ENCODE measurements at regions not wholly inside any gene's neighbourhood (a gene's known extent, or its start where the extent isn't known, plus 50 kb on each side); places are given as distances from the start of the nearest gene placed in this dataset.

DNA sequence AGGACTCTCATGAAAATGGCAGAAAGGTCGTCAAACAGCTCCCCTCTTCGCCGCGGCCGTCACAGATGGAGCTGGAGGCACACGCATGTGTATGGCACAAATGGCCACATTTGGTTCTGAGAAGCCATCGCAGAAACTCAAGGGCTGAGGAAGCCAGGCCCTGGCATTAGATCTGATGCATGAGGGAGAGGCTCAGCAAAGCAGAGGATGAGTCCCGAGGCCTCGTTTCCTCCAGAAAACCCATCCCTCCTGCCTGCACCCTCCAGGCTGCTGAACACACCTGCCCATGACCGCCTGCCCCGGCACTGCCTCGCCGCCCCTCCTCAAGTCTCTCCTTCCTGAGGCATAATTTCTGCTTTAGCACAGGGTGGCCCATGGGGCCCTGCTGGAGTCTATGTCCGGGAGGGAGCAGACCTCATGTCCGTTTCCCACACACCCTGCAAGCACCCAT, 240.3 kb downstream of the DLL1 start:
- H3K79me2 ChIP-seq (ENCODE audit: control insufficient read depth, insufficient read depth, low read length), result no peaks in the 10 kb centered on the region
- CTCF ChIA-PET, result no interaction called here
- H4K20me1 ChIP-seq (replicated peaks; ENCODE audit: control insufficient read depth, extremely low read depth, insufficient read depth, low read length), result no peaks in the 10 kb centered on the region
- H3K4me3 ChIP-seq (replicated peaks in 1 of 3; ENCODE audit: insufficient read depth in 1 of 3, low read depth in 1 of 3, low read length in 3 of 3), result no peak overlapping the region
- POLR2A ChIA-PET, result no interaction called here
- no peaks in the 10 kb centered on the region for H3K36me3 ChIP-seq (ENCODE audit: control insufficient read depth in 2 of 2, extremely low read depth in 1 of 2, insufficient read depth in 2 of 2, low read length in 2 of 2)
- intact Hi-C loops (cut with micrococcal nuclease) (no loop called here), dilution Hi-C loops (cut with MboI; ENCODE audit: extremely low pct_ligation_motif_present, low sequenced_read_pairs) (no loop called here)
- no peak overlapping the region for H3K9ac ChIP-seq (replicated peaks; ENCODE audit: extremely low read depth, insufficient read depth, low read length)
- FAIRE-seq, result no peak
- H3K4me2 ChIP-seq (ENCODE audit: insufficient read depth, low read length), result no peak overlapping the region
- DNase-seq (ENCODE audit: low read depth, low spot score), result no peak
- H3K9me1 ChIP-seq (replicated peaks; ENCODE audit: control insufficient read depth, extremely low read depth, insufficient read depth, low read length), result no peaks in the 10 kb centered on the region
- no peak overlapping the region for H3K27ac ChIP-seq (ENCODE audit: insufficient read depth, low read depth, low read length)
- no peak overlapping the region for H2AFZ ChIP-seq (ENCODE audit: low read depth, low read length)
- BruUV-seq (replicated peaks), result no TSS peak
- H3K4me1 ChIP-seq (ENCODE audit: control insufficient read depth, extremely low read depth, insufficient read depth, low read length), result no peaks in the 10 kb centered on the region
- TF ChIP-seq MYC (IDR thresholded peaks at IDR 0.05; ENCODE audit: low read depth, low read length) (no peak), POLR2AphosphoS5 (IDR thresholded peaks at IDR 0.05; ENCODE audit: insufficient read depth, low read depth, low read length) (no peak), GATA2 (IDR thresholded peaks at IDR 0.05; ENCODE audit: insufficient read depth, insufficient read length, low read depth, low read length) (no peak), POLR2A (IDR thresholded peaks at IDR 0.05; ENCODE audit: low read depth, low read length) (no peak), EZH2 (IDR thresholded peaks at IDR 0.05; ENCODE audit: borderline replicate concordance, low read depth, low read length, severe bottlenecking) (no peak), JUN (IDR thresholded peaks at IDR 0.05; ENCODE audit: borderline replicate concordance, insufficient read depth, insufficient read length, low read depth) (no peak), FOS (IDR thresholded peaks at IDR 0.05; ENCODE audit: borderline replicate concordance, insufficient read depth, low read length) (no peak)
- TF ChIP-seq, protein P1, sequence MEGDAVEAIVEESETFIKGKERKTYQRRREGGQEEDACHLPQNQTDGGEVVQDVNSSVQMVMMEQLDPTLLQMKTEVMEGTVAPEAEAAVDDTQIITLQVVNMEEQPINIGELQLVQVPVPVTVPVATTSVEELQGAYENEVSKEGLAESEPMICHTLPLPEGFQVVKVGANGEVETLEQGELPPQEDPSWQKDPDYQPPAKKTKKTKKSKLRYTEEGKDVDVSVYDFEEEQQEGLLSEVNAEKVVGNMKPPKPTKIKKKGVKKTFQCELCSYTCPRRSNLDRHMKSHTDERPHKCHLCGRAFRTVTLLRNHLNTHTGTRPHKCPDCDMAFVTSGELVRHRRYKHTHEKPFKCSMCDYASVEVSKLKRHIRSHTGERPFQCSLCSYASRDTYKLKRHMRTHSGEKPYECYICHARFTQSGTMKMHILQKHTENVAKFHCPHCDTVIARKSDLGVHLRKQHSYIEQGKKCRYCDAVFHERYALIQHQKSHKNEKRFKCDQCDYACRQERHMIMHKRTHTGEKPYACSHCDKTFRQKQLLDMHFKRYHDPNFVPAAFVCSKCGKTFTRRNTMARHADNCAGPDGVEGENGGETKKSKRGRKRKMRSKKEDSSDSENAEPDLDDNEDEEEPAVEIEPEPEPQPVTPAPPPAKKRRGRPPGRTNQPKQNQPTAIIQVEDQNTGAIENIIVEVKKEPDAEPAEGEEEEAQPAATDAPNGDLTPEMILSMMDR (IDR thresholded peaks at IDR 0.05; ENCODE audit: extremely low read depth in 1 of 2, insufficient read depth in 1 of 2, low read depth in 1 of 2, low read length in 2 of 2), result no peak
- TF ChIP-seq, protein P2, sequence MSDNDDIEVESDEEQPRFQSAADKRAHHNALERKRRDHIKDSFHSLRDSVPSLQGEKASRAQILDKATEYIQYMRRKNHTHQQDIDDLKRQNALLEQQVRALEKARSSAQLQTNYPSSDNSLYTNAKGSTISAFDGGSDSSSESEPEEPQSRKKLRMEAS (IDR thresholded peaks at IDR 0.05; ENCODE audit: insufficient read depth, insufficient read length), result no peak
- H3K9me3 ChIP-seq (replicated peaks; ENCODE audit: control insufficient read depth, insufficient read depth, low read length), result no peaks in the 10 kb centered on the region
- H3K27me3 ChIP-seq (ENCODE audit: control insufficient read depth in 2 of 2, insufficient read depth in 2 of 2, low read length in 2 of 2), result no peaks in the 10 kb centered on the region
